OCI-LY1 (cell line): ENCODE measurements at regions not wholly inside any gene's neighbourhood (a gene's known extent, or its start where the extent isn't known, plus 50 kb on each side); places are given as distances from the start of the nearest gene placed in this dataset.

Experiments
- EZH2 ChIP-seq: fragments of 200-600 bp; sonication (generic), shearing (Covaris generic); IDR thresholded peaks from 2 replicates; pipeline ENCODE4 v1.8.0; 2017; ENCODE audit warnings: borderline replicate concordance, mixed run types, mild to moderate bottlenecking, antibody characterized with exemption, low read length, moderate library complexity, mixed read lengths
- TF ChIP-seq, protein P1 (sequence below): fragments of 200-600 bp; sonication (generic), shearing (Covaris generic); IDR thresholded peaks from 2 replicates; pipeline ENCODE4 v1.5.1; 2017; ENCODE audit warnings: mild to moderate bottlenecking, antibody characterized with exemption, low read length, moderate library complexity, mixed read lengths

DNA sequence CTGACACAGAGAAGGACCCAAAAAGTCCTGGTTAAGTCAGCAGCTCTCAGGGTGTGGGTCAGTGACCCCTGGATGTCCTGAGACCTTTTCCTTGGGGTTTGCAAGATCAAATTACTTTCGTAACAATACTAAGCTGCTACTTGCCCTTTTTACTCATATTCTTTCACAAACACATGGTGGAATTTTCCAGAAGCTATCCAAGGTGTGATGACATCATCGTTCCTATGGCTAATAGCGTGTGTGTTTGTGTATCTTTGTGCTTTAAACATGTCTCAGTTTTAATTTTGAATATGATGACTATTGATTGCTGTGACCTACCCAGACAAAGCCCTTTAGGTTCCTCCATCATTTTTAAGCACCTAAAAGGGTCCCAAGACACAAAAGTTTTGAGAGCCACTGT, 176.2 kb downstream of the PHETA1 start:
- TF ChIP-seq, protein P1, sequence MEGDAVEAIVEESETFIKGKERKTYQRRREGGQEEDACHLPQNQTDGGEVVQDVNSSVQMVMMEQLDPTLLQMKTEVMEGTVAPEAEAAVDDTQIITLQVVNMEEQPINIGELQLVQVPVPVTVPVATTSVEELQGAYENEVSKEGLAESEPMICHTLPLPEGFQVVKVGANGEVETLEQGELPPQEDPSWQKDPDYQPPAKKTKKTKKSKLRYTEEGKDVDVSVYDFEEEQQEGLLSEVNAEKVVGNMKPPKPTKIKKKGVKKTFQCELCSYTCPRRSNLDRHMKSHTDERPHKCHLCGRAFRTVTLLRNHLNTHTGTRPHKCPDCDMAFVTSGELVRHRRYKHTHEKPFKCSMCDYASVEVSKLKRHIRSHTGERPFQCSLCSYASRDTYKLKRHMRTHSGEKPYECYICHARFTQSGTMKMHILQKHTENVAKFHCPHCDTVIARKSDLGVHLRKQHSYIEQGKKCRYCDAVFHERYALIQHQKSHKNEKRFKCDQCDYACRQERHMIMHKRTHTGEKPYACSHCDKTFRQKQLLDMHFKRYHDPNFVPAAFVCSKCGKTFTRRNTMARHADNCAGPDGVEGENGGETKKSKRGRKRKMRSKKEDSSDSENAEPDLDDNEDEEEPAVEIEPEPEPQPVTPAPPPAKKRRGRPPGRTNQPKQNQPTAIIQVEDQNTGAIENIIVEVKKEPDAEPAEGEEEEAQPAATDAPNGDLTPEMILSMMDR = no peak
- no peak for TF ChIP-seq EZH2
